ENCODE measurements at regions not wholly inside any gene's neighbourhood (a gene's known extent, or its start where the extent isn't known, plus 50 kb on each side); places are given as distances from the start of the nearest gene placed in this dataset.

DNA sequence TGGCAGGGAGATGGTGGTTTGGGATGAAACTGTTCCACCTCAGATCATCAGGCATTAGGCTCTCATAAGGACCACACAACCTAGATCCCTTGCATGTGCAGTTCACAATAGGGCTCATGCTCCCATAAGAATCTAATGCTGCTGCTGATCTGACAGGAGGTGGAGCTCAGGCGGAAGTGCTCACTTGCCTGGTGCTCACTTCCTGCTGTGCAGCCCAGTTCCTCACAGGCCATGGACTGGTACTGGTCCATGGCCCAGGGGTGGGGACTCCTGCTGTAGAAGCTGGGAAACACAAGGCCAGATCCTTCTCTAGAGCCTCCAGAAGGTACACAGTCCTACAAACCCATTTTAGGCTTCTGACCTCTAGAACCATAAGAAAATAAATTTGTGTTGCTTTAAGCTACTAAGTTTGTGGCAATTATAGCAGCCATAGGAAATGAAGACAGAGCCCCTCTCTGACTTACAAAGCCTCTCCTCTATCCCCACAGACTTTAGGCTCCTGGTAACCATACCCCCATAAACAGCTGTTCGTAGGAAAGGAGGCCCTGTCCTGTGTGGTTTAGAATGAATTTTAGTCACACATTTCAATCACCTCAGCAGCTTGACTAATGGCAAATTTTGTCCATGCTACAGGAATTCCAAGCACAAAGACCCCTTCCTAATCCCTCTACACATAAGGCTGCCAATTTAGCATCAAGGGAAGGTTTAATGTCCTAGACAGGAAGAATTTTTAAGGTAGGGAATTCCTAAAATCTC lies 206.1 kb upstream of the PHYHIPL start:
- Mint-ChIP-seq H3K27me3 (ENCODE audit: low read depth) (peaks cover 48% of the 10 kb centered on the region), H3K27ac (no peak overlapping the region), H3K4me3 (no peak overlapping the region)

More for the DNA sequence above, 206.1 kb upstream of the PHYHIPL start:
- ATAC-seq (no peak), DNase-seq (ENCODE audit: low spot score) (no peak)
- no peak for TF ChIP-seq KAT7 (CRISPR knock-in tag; IDR thresholded peaks at IDR 0.05; ENCODE audit: borderline replicate concordance)
- no peak for TF ChIP-seq HMGA2 (CRISPR knock-in tag; IDR thresholded peaks at IDR 0.05)
- TF ChIP-seq NR3C1 (CRISPR knock-in tag; conservative IDR thresholded peaks at IDR 0.05; ENCODE audit: low read depth): no peak
- TF ChIP-seq ZNF416 (CRISPR knock-in tag; IDR thresholded peaks at IDR 0.05): no peak
- TF ChIP-seq, protein P1, sequence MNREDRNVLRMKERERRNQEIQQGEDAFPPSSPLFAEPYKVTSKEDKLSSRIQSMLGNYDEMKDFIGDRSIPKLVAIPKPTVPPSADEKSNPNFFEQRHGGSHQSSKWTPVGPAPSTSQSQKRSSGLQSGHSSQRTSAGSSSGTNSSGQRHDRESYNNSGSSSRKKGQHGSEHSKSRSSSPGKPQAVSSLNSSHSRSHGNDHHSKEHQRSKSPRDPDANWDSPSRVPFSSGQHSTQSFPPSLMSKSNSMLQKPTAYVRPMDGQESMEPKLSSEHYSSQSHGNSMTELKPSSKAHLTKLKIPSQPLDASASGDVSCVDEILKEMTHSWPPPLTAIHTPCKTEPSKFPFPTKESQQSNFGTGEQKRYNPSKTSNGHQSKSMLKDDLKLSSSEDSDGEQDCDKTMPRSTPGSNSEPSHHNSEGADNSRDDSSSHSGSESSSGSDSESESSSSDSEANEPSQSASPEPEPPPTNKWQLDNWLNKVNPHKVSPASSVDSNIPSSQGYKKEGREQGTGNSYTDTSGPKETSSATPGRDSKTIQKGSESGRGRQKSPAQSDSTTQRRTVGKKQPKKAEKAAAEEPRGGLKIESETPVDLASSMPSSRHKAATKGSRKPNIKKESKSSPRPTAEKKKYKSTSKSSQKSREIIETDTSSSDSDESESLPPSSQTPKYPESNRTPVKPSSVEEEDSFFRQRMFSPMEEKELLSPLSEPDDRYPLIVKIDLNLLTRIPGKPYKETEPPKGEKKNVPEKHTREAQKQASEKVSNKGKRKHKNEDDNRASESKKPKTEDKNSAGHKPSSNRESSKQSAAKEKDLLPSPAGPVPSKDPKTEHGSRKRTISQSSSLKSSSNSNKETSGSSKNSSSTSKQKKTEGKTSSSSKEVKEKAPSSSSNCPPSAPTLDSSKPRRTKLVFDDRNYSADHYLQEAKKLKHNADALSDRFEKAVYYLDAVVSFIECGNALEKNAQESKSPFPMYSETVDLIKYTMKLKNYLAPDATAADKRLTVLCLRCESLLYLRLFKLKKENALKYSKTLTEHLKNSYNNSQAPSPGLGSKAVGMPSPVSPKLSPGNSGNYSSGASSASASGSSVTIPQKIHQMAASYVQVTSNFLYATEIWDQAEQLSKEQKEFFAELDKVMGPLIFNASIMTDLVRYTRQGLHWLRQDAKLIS (CRISPR knock-in tag; IDR thresholded peaks at IDR 0.05; ENCODE audit: borderline replicate concordance): no peak
- TF ChIP-seq ELF4 (CRISPR knock-in tag; IDR thresholded peaks at IDR 0.05; ENCODE audit: low read depth): no peak
- TF ChIP-seq, protein P2, sequence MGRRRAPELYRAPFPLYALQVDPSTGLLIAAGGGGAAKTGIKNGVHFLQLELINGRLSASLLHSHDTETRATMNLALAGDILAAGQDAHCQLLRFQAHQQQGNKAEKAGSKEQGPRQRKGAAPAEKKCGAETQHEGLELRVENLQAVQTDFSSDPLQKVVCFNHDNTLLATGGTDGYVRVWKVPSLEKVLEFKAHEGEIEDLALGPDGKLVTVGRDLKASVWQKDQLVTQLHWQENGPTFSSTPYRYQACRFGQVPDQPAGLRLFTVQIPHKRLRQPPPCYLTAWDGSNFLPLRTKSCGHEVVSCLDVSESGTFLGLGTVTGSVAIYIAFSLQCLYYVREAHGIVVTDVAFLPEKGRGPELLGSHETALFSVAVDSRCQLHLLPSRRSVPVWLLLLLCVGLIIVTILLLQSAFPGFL (CRISPR knock-in tag; IDR thresholded peaks at IDR 0.05; ENCODE audit: borderline replicate concordance): no peak
- TF ChIP-seq, protein P3, sequence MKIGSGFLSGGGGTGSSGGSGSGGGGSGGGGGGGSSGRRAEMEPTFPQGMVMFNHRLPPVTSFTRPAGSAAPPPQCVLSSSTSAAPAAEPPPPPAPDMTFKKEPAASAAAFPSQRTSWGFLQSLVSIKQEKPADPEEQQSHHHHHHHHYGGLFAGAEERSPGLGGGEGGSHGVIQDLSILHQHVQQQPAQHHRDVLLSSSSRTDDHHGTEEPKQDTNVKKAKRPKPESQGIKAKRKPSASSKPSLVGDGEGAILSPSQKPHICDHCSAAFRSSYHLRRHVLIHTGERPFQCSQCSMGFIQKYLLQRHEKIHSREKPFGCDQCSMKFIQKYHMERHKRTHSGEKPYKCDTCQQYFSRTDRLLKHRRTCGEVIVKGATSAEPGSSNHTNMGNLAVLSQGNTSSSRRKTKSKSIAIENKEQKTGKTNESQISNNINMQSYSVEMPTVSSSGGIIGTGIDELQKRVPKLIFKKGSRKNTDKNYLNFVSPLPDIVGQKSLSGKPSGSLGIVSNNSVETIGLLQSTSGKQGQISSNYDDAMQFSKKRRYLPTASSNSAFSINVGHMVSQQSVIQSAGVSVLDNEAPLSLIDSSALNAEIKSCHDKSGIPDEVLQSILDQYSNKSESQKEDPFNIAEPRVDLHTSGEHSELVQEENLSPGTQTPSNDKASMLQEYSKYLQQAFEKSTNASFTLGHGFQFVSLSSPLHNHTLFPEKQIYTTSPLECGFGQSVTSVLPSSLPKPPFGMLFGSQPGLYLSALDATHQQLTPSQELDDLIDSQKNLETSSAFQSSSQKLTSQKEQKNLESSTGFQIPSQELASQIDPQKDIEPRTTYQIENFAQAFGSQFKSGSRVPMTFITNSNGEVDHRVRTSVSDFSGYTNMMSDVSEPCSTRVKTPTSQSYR (CRISPR knock-in tag; IDR thresholded peaks at IDR 0.05): no peak
- TF ChIP-seq NFYB (CRISPR knock-in tag; conservative IDR thresholded peaks at IDR 0.05; ENCODE audit: low read depth): no peak
- no peak for TF ChIP-seq FOXP1 (CRISPR knock-in tag; IDR thresholded peaks at IDR 0.05; ENCODE audit: borderline replicate concordance)
- TF ChIP-seq NR2C2 (CRISPR knock-in tag; IDR thresholded peaks at IDR 0.05): no peak
- TF ChIP-seq, protein P4, sequence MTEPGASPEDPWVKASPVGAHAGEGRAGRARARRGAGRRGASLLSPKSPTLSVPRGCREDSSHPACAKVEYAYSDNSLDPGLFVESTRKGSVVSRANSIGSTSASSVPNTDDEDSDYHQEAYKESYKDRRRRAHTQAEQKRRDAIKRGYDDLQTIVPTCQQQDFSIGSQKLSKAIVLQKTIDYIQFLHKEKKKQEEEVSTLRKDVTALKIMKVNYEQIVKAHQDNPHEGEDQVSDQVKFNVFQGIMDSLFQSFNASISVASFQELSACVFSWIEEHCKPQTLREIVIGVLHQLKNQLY (CRISPR knock-in tag; IDR thresholded peaks at IDR 0.05): no peak
- no peak for TF ChIP-seq JUN (CRISPR knock-in tag; IDR thresholded peaks at IDR 0.05)
- no peak for TF ChIP-seq ZNF317 (CRISPR knock-in tag; IDR thresholded peaks at IDR 0.05; ENCODE audit: borderline replicate concordance, low read depth)
- TF ChIP-seq ATF1 (CRISPR knock-in tag; IDR thresholded peaks at IDR 0.05): no peak
- TF ChIP-seq, protein P5, sequence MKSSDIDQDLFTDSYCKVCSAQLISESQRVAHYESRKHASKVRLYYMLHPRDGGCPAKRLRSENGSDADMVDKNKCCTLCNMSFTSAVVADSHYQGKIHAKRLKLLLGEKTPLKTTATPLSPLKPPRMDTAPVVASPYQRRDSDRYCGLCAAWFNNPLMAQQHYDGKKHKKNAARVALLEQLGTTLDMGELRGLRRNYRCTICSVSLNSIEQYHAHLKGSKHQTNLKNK (CRISPR knock-in tag; IDR thresholded peaks at IDR 0.05): no peak
- TF ChIP-seq TP53 (CRISPR knock-in tag; IDR thresholded peaks at IDR 0.05): no peak
- TF ChIP-seq, protein P6, sequence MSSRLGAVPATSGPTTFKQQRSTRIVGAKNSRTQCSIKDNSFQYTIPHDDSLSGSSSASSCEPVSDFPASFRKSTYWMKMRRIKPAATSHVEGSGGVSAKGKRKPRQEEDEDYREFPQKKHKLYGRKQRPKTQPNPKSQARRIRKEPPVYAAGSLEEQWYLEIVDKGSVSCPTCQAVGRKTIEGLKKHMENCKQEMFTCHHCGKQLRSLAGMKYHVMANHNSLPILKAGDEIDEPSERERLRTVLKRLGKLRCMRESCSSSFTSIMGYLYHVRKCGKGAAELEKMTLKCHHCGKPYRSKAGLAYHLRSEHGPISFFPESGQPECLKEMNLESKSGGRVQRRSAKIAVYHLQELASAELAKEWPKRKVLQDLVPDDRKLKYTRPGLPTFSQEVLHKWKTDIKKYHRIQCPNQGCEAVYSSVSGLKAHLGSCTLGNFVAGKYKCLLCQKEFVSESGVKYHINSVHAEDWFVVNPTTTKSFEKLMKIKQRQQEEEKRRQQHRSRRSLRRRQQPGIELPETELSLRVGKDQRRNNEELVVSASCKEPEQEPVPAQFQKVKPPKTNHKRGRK (CRISPR knock-in tag; IDR thresholded peaks at IDR 0.05; ENCODE audit: borderline replicate concordance): no peak
- no peak for TF ChIP-seq FOXJ3 (CRISPR knock-in tag; IDR thresholded peaks at IDR 0.05; ENCODE audit: borderline replicate concordance)
- no peak for TF ChIP-seq TEAD4 (CRISPR knock-in tag; IDR thresholded peaks at IDR 0.05)
- no peaks in the 10 kb centered on the region for H3K36me3 Mint-ChIP-seq
- ChIA-PET CTCF (no interaction called here), POLR2A (interaction anchor here (0.6 kb wide), 1 partner anchor 616 kb away, joined by 7 read pairs; no protein-coding TSS in a partner anchor)
- H3K9me3 Mint-ChIP-seq: no peaks in the 10 kb centered on the region
- H3K4me1 Mint-ChIP-seq: peaks cover 47% of the 10 kb centered on the region
